Heart left ventricle (tissue), 16 donors: ENCODE measurements at regions not wholly inside any gene's neighbourhood (a gene's known extent, or its start where the extent isn't known, plus 50 kb on each side); places are given as distances from the start of the nearest gene placed in this dataset.

Source experiments
- ATAC-seq, 4 donors: fragments of 200-7000 bp; cut with Tn5 transposase; one replicate each; pipeline ENCODE4 v1.9.1; 2020 to 2022; ENCODE audit warnings: moderate library complexity in 4 of 4, mild to moderate bottlenecking in 3 of 4, moderate number of reproducible peaks in 1 of 4
- DNase-seq, 5 donors: peaks; one replicate each; pipeline ENCODE4 v3.0.0-alpha.2; 2020
- H3K27ac ChIP-seq, 12 donors: fragments of 200-600 bp; sonication (generic) in 4 of 12; one replicate each; pipeline versions ENCODE4 v1.5.0 to v1.8.0; 2016 to 2022; ENCODE audit warnings: mild to moderate bottlenecking in 2 of 12
- H3K27me3 ChIP-seq, 9 donors: fragments of 200-600 bp; sonication (generic) in 2 of 9; one replicate each; pipeline versions ENCODE4 v1.5.1 to v1.8.0; 2016 to 2022; ENCODE audit warnings: mild to moderate bottlenecking in 3 of 9
- H3K36me3 ChIP-seq, 9 donors: fragments of 200-600 bp; sonication (generic) in 2 of 9; one replicate each; pipeline versions ENCODE4 v1.5.0 to v1.8.0; 2018 to 2022; ENCODE audit warnings: mild to moderate bottlenecking in 2 of 9
- H3K4me1 ChIP-seq, 12 donors: fragments of 200-600 bp; sonication (generic) in 4 of 12; one replicate each; pipeline versions ENCODE4 v1.5.0 to v1.8.0; 2016 to 2022; ENCODE audit warnings: mild to moderate bottlenecking in 3 of 12
- H3K4me3 ChIP-seq, 12 donors: fragments of 200-600 bp; sonication (generic) in 4 of 12; one replicate each; pipeline versions ENCODE4 v1.5.0 to v1.8.0; 2017 to 2022; ENCODE audit warnings: mild to moderate bottlenecking in 9 of 12, moderate library complexity in 4 of 12
- H3K9me3 ChIP-seq, 12 donors: fragments of 200-600 bp; sonication (generic) in 4 of 12; one replicate each; pipeline versions ENCODE4 v1.5.0 to v1.8.0; 2016 to 2022; ENCODE audit warnings: mild to moderate bottlenecking in 1 of 12
- POLR2A ChIP-seq, 2 donors: fragments of 450-650 bp; IDR thresholded peaks; one replicate each; pipeline ENCODE4 v1.6.1; 2017; ENCODE audit warnings: antibody characterized with exemption in 2 of 2, mild to moderate bottlenecking in 2 of 2, moderate library complexity in 2 of 2
- WGBS, 4 donors: extraction: QIAGEN DNeasy Blood & Tissue Kit in 2 of 4; methylation state at CpG; one replicate each; pipeline versions ENCODE4 v1.1.5 to v1.1.7; 2013 to 2018; 5-methylcytosine and 5-hydroxymethylcytosine counted together
- intact Hi-C, 10 donors: fragments of 100-400 bp; cut with DNase I; formaldehyde crosslinking; loops; one replicate each; pipeline versions ENCODE4 v1.11.1 to v1.14.2; 2022
- TF ChIP-seq, protein P1 (sequence below), 12 donors: fragments of 200-600 bp; sonication (generic) in 4 of 12; IDR thresholded peaks; one replicate each; pipeline versions ENCODE4 v1.5.0 to v1.8.0; 2018 to 2022; ENCODE audit warnings: antibody characterized with exemption in 12 of 12, mild to moderate bottlenecking in 5 of 12
- donor health status: ischemic (EF 13 %, LVEDD 7.1; RV severe dilation, severe dysfunction).
- donor health status: healthy with polysubstance abuse.
- donor health status: DM: no; HTN: yes; CAD: no.
- donor health status: DM: no; HTN: no; CAD: no.
- donor health status: ischemic (EF 25% LVEDD 6.9; RV normal size, moderate dysfunction).
- donor health status: ischemic (EF 25% LVEDD 5.7; RV mildly dilated, moderate dysfunction).
- donor health status: healthy.
- donor health status: DM: yes; HTN: yes; CAD: no.
- donor health status: ischemic (EF 35%, LVEDD 5.7; RV mildly dilated, moderate dysfunction).
- donor health status: nonischemic (EF 11% LVEDD 7.7; RV severe dilation, severe dysfunction).
- donor health status: DM: yes; HTN: yes; CAD: no.
- donor health status: PGD.
- donor health status: ischemic (EF 29% LVEDD 5.4; RV normal size, mild dysfunction).
- donor health status: nonischemic (EF 23%, LVEDD 6.1; RV moderate dilation, normal function).

DNA sequence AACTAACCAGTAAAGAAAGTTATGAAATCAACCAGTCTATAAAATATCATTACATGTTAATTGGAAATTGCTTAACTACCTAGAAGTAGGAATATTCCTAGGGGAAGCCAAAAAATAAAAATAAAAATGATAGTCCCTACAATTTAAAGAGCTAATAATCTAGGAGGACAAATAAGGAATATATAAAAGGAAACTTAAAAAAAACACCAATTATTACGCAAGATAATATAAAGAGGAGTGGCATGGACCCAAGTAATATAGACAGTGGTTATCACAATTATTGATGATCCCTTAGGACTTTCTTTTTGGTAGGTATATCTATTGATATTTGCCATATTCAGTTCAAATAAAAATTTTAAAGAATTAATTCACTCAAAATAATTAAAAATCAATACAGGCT is 498.7 kb downstream of the SOX5 start:
- DNase-seq (no peak), ATAC-seq (no peak)
- Histone ChIP-seq H3K27ac (no peak overlapping the region), H3K4me3 (no peak overlapping the region), H3K36me3 (no peaks in the 10 kb centered on the region), H3K27me3 (no peaks in the 10 kb centered on the region), H3K4me1 (no peaks in the 10 kb centered on the region), H3K9me3 (peaks cover 0 to 5% (median 0%) of the 10 kb centered on the region in 12 donors)
- 88 to 96% (median 94%) methylated on average over 1 of the region's 1 CpG for WGBS, 4 donors
- intact Hi-C loops: no loop called here
- TF ChIP-seq, protein P1, sequence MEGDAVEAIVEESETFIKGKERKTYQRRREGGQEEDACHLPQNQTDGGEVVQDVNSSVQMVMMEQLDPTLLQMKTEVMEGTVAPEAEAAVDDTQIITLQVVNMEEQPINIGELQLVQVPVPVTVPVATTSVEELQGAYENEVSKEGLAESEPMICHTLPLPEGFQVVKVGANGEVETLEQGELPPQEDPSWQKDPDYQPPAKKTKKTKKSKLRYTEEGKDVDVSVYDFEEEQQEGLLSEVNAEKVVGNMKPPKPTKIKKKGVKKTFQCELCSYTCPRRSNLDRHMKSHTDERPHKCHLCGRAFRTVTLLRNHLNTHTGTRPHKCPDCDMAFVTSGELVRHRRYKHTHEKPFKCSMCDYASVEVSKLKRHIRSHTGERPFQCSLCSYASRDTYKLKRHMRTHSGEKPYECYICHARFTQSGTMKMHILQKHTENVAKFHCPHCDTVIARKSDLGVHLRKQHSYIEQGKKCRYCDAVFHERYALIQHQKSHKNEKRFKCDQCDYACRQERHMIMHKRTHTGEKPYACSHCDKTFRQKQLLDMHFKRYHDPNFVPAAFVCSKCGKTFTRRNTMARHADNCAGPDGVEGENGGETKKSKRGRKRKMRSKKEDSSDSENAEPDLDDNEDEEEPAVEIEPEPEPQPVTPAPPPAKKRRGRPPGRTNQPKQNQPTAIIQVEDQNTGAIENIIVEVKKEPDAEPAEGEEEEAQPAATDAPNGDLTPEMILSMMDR (IDR thresholded peaks at IDR 0.05): no peak
- no peak for TF ChIP-seq POLR2A (IDR thresholded peaks at IDR 0.05)

DNA sequence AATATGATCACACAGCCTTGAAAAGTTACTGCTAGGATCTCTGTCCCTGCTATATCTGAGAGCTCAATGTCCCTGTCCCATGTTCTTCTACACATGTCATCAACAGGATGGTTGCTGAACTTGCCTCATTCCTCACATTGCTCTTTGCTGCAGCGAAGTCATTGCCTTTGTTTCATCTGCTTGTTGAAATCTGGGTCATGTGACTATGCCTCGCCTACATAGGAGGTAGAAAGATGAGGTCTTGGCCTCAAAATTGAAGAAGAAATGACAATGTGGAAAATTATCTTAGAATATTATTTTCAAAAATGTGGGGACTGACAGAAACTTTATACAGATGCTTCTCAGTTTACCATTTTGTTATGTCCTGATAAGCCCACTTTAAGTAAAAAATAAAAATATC is 494.2 kb downstream of the SOX5 start:
- intact Hi-C loops: no loop called here
- DNase-seq: no peak
- WGBS, 4 donors: 67 to 89% (median 74%) methylated on average over 2 of the region's 2 CpGs
- Histone ChIP-seq H3K27ac (no peak overlapping the region), H3K27me3 (no peaks in the 10 kb centered on the region), H3K9me3 (peaks cover 0 to 5% (median 0%) of the 10 kb centered on the region in 12 donors), H3K4me3 (no peak overlapping the region), H3K36me3 (no peaks in the 10 kb centered on the region), H3K4me1 (no peaks in the 10 kb centered on the region)
- no peak for TF ChIP-seq POLR2A (IDR thresholded peaks at IDR 0.05)
- TF ChIP-seq, protein P1 (IDR thresholded peaks at IDR 0.05): no peak
- ATAC-seq: no peak

DNA sequence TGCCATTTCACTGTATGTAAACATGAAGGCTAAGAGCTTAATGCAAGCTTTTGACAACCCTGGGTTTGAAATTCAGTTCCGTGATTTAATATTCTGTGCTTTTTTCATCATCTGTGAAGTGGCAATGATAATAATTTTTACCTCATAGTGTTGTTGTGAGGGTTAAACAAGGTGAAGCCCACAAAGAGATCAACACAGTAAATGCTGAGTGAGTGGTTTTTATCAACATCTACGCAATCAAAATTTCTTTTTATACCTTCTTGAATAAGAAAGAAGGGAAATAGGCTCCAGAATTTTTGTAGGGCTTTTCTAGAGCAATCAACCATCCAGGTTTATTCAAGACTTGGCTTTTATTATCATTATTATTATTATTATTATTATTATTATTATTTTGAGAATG is 490.8 kb downstream of the SOX5 start:
- ATAC-seq: no peak
- Histone ChIP-seq H3K4me3 (no peak overlapping the region), H3K4me1 (no peaks in the 10 kb centered on the region), H3K27ac (no peak overlapping the region), H3K36me3 (no peaks in the 10 kb centered on the region), H3K27me3 (no peaks in the 10 kb centered on the region), H3K9me3 (peaks cover 0 to 12% (median 3%) of the 10 kb centered on the region in 12 donors)
- WGBS, 4 donors: 91 to 94% (median 92%) methylated on average over 2 of the region's 2 CpGs
- DNase-seq: no peak
- intact Hi-C loops: no loop called here
- TF ChIP-seq, protein P1 (IDR thresholded peaks at IDR 0.05): no peak
- TF ChIP-seq POLR2A (IDR thresholded peaks at IDR 0.05): no peak

DNA sequence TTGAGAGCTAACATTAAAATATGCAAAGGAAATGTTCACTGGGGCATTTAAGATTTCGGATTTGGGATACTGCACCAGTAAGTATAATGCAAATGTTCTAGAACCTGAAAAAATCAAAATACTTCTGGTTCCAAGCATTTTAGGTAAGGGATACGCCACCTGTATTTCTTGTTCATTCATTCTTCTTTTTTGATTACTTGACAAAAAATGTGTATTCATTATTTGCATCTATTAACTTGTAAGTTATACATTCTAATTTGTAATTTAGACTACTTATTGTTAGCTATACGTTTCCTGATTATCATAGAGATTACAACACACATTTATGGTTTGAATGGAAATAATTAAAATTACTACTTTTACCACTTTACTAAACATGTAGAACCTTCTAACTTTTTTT is 486.9 kb downstream of the SOX5 start:
- Histone ChIP-seq H3K27ac (no peak overlapping the region), H3K4me1 (no peaks in the 10 kb centered on the region), H3K9me3 (peaks cover 0 to 35% (median 6%) of the 10 kb centered on the region in 12 donors), H3K36me3 (no peaks in the 10 kb centered on the region), H3K27me3 (no peaks in the 10 kb centered on the region), H3K4me3 (no peak overlapping the region)
- TF ChIP-seq POLR2A (IDR thresholded peaks at IDR 0.05): no peak
- TF ChIP-seq, protein P1 (IDR thresholded peaks at IDR 0.05): no peak
- DNase-seq: no peak
- ATAC-seq: no peak
- WGBS, 4 donors: 48 to 78% (median 49%) methylated on average over 3 of the region's 3 CpGs
- intact Hi-C loops: no loop called here
